HG03439 (cell line): ENCODE measurements at regions not wholly inside any gene's neighbourhood (a gene's known extent, or its start where the extent isn't known, plus 50 kb on each side); places are given as distances from the start of the nearest gene placed in this dataset.

Experiments used
- ATAC-seq: cut with Tn5 transposase; IDR thresholded peaks from one replicate; pipeline ENCODE4 v1.9.1; 2021; ENCODE audit warnings: mild to moderate bottlenecking, moderate library complexity; ENCODE audit not compliant: unreplicated experiment

DNA sequence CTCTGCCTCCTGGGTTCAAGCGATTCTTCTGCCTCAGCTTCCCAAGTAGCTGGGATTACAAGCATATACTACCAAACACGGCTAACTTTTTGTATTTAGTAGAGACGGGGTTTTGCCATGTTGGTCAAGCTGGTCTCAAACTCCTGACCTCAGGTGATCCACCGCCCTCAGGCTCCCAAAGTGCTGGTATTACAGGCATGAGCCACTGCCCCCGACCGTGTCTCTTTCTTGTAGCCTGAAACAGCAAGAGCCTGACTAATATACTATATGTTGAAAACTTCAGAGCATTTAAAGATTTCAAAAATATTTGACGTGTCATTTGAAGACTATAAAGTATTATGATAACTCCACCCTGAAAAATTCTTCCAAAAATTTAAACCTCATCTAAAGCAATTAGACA is 71.7 kb upstream of the ZNF648 start:
- no peak for ATAC-seq

DNA sequence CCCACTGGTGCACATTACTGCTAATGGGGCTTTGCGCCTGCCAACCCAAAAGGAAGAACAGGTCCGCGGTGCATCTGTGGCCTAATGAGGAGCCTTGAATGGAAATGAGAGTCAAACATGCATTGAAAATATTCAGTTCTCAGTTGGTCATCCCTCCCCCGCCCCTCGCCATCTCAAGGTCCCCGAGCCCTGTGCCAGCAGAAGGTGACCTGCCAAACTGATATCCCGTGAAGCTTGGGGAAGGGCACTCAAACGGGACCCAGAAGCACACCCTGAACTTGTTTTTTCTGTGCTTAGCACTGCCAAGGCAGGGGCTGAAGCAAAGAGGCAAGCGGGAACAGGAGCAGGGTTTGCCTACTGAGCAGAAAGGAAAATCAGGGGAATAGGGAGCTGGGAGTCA is 67.9 kb upstream of the ZNF648 start:
- no peak for ATAC-seq

DNA sequence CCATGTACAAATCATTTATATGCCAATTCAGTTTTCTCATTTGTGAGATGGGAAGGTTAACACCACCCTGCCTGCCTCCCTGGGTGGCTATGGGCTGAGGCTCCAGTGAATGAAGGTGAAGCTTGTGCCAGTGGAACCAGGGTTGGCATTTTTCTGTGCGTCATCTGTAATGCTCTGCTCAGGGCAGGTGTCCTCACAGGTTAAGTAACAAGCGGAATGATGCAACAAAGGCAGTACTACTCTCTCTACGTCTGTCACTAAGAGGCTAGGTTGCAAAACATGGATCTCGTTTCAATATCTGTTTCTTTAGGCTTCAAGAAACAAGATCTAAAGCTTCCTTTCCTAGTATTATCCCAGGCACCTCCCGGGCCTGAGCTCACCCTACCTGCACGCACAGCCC is 67.0 kb upstream of the ZNF648 start:
- no peak for ATAC-seq

DNA sequence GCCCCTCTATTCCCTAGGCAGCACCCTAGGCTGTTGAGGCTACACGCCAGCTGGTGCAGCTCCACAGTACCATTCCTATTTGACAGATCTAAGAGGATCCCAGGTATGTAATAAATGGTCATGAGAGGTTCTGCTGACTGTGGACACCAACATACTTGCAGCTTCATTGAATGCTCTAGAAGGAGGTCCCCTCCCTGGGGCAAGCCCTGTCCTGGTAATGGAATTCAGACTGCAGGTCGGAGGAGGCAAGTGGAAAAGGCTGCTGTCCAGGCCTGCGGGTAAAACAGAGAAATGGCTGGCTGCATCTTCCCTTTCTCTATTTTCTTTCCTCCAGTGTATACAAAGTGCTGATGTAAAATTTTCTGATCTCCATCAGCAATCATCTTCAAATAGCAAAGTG is 66.1 kb upstream of the ZNF648 start:
- no peak for ATAC-seq

DNA sequence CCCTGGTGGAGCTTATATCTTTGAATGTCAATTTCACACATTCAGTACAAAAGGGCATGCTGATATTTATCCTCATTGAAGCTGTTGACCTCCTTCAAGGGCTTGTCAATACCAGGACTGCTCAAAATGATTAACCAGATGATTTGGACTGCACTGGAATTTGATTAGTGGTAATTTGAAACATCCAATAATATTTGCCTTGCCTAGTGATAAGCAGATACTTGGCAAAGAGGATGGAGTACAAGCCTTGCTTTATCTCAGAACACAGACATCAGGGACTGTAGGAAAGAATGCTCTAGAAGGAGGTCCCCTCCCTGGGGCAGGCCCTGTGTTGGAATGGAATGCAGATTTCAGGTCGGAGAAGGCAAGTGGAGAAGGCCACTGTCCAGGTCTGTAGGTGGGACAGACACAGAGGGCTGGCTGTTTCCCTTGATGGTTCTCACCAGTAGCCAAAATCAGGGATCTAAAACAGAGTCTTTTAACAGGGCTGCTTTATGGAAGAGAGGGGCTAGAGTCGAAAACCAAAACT is 64.8 kb upstream of the ZNF648 start:
- ATAC-seq: no peak

DNA sequence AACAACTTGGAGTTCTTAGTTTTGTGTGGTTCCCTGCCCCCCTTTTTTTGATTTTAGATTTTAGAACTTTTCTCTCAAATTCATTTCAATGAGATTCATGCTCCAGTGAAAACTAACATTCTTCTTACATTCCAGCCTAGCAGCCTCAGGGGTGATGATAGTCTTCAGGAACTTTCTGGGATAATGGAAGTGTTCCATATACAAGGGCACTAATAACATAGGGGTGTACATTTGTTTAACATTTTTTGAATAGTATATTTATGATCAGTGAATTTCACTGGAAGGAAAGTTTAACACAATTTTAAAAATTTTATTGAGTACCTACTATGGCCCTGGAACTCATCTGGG is 61.4 kb upstream of the ZNF648 start:
- ATAC-seq: no peak

DNA sequence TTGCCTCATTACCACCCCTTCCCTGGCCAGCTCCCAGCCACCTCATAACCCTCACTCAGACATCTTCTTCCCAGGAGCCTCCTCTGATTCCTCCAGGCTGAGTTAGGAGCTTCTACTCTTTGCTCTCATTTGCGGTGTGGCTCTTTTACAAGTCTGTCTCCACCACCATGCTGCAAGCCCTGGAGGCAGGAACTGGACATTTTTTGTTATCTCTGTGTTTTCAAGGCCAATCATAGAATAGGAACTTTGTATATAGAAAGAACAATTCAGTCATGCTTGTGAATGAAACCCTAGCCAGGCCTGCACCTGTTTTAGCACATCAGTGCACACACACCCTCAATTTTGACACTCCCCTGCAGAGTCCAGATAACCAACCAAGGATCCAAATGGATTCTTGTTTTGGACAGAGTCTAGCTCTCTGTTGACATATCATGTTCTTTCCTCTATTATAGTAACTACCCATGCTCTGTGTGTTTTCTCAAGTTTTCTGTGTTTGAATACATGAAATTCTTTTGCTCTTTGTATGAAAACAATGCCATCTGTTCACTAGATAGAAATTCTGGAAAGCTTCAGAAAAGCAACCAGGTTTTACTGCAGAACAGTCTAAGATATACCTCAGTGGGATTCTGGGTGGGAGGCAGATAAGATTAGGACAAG is 60.9 kb upstream of the ZNF648 start:
- ATAC-seq: no peak

DNA sequence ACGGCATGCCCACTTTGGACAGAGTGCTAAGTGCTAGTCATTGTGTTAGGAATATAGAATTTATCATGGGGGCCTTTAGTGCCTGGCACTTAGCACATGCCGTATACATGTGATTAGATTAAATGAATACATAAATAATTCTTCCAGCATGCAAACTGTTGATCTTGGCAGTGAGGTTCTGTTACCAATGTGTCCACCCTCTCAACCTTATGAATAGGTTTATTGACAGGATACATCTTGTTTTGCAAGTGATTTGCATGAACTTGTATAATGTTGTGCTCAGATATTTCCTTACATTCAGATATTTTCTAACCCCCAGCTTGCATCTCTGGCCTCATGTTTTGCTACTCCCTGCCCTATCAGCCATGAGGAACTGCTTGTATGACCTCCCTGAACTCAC is 60.3 kb upstream of the ZNF648 start:
- no peak for ATAC-seq

DNA sequence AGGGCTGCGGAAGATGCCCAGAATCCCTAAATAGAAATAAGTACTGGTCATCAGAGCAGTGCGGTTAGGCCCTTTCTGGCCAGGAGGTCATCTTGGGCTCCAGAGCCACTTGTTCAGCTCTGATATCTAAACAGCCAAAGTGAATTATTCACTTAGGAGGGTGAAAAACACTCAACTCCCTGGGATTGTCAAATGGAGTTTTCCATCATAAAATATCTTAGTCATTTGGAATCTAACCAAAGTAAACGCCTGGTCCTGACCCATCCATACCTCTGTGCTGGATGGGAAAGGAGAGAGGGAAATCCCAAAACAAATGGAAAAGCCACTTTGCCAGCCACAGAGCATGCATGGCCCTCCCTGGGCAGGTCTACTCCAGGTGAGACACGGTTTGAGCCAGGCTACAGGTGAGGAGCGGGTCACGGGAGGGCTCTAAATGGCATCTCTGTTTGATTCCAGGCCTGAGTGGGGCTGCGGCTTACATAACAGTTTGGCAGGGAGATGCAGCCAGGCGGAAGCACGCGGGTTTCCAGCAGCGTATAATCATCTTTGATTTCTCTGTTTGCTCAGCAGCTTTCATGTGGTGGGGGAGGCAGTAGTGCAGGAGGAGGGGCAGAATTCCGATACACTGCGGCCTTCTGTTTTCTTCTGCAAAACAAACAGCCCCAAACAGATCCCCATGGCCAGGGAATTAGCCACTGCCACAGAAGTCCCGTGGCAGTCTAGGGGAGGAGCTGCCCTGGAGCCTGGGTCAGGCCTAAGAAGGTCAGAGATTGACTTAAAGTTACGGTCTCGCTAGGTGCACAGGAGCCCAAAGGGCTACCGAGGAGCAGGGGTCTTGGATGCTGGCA is 59.1 kb upstream of the ZNF648 start:
- no peak for ATAC-seq

DNA sequence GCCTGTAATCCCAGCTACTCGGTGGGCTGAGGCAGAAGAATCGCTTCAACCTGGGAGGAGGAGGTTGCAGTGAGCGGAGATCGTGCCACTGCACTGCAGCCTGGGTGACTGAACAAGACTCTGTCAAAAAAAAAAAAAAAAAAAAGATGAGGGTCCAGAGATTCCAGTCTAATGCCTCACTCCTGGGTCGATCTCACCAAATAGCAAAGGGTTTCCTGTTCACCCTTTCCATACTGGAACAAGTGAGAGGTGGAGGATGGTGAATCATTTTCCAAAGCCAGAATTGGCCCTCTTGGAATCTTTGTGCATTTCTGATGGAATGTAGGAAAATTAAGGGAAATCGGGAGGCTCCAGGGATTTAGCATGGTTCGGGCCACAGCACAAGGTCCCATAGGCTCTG is 58.1 kb upstream of the ZNF648 start:
- ATAC-seq: no peak

DNA sequence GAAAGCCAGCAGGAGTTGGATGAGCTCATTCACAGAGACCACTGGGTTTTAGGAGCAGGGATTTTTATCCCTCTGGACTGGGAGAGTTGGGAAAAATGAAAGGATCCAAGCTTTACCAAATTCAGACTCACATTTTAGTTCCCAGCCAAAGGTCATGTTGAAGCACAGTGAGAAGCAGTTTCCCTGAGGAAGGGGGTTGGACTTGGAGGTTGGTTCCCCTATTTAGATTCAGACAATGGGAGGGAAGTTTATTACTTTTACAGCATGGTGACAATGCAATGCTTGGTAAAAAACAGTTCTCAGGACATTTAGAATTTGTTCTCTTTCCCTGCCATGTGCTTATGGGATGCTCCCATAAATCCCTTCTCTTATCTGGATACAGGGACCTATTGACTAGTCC is 57.3 kb upstream of the ZNF648 start:
- ATAC-seq: no peak

DNA sequence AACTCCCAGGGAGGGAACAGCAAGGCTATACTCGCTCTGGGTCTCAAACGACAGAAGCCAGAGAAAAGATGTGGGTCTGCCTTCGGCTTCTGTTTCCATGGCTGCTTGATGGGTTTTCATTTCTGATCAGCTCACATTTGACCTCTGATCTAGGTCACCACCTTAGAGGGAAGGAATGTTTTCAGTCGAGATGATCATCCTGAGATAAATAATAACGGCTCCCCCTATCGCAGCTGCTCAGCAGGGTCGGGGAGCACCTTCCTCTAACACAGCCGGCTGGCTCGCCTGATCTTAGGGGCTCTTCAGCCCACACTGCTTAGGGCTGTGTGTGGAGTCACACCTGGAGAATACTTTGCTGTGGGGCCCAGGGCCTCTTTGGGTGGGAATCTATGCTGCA is 53.1 kb upstream of the ZNF648 start:
- no peak for ATAC-seq

DNA sequence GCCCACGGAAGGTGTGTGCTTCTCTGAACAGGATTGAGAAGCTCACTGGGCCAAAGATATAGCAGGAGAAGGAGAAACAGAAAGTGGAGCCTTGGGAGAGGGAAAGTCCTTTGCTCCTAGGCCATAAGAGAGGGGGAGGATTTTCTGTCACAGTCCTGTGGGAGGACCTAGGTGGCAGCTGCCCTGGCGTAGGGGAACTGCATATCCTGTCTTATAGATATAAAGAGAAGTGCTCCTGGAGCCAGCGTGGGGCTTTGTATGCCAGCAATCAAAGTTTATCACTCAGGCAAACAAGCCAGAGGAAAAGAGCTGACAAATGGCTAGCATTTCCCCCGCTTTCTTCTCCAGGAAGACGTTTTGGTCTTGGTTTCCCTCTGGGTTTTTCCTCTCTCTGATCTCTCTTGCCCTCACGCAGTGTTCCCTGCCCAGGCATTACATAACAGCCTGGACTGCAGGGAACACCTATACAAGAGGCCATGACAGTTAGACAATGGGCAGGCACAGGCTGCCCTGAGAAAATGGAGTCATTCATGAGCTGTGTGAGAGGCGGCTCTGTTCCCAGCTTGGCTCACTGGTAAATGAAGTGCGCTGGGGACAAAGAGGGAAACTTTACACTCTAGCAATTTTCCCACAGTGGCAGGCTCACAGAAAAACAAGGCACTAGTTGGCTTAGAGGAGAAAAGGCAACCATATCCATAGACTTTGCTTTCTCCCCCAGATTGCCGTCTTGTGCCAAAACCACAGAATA is 52.5 kb upstream of the ZNF648 start:
- ATAC-seq: no peak

DNA sequence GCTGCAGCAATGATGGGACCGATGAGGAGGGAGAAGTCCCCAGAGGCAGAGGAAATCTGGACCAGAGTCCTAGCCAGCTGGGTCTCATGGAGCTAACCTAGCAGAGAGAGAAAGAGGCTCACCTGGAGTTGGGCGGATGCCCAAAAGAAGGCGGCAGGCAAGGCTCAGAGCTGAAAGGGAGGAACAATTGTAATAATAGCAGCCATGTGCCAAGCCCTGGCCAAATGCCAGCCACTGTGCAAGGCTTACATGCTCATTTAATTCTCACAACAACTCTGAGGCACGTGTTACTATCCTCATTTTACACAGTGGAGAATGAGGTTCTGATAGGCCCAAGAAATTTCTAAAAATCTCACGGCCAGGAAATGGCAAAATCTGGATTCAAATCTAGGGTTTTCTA is 50.0 kb upstream of the ZNF648 start:
- no peak for ATAC-seq
